Right lobe of liver (tissue), 4 donors: ENCODE measurements at regions not wholly inside any gene's neighbourhood (a gene's known extent, or its start where the extent isn't known, plus 50 kb on each side); places are given as distances from the start of the nearest gene placed in this dataset.

Source experiments
- POLR2A ChIP-seq: fragments of 450-650 bp; IDR thresholded peaks from one replicate; pipeline ENCODE4 v1.6.1; 2017; ENCODE audit warnings: antibody characterized with exemption, mild to moderate bottlenecking
- TF ChIP-seq, protein P1 (sequence below), 4 donors: fragments of 200-600 bp in 3 of 4; fragments of 450-650 bp in 1 of 4; IDR thresholded peaks; one replicate each; pipeline versions ENCODE4 v1.5.1 to v1.8.0; 2016 to 2022; ENCODE audit warnings: antibody characterized with exemption in 4 of 4, mild to moderate bottlenecking in 2 of 4
- donor health status: DM: no; HTN: no; CAD: no.
- donor health status: DM: no; HTN: no; CAD: no.
- donor health status: DM: no; HTN: yes; CAD: no.

DNA sequence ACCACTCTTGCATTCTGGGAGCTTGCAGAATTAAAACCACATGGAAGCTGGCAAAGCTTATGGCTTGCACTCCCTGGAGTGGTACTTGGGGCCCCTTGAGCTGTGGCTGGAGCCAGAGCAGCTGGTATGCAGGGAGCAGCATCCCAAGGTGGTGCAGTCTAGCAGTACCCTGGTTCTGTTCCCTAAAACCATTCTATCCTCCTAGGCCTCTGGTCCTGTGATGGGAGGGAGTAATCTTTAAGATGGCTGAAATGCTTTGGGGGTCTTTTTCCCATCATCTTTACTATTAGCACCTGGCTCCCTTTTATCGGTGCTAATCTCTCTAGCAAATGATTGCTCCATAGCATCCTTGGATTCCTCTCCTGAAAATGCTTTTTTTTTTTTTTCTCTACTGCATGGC is 56.1 kb downstream of the MAGEB17 start:
- TF ChIP-seq, protein P1, sequence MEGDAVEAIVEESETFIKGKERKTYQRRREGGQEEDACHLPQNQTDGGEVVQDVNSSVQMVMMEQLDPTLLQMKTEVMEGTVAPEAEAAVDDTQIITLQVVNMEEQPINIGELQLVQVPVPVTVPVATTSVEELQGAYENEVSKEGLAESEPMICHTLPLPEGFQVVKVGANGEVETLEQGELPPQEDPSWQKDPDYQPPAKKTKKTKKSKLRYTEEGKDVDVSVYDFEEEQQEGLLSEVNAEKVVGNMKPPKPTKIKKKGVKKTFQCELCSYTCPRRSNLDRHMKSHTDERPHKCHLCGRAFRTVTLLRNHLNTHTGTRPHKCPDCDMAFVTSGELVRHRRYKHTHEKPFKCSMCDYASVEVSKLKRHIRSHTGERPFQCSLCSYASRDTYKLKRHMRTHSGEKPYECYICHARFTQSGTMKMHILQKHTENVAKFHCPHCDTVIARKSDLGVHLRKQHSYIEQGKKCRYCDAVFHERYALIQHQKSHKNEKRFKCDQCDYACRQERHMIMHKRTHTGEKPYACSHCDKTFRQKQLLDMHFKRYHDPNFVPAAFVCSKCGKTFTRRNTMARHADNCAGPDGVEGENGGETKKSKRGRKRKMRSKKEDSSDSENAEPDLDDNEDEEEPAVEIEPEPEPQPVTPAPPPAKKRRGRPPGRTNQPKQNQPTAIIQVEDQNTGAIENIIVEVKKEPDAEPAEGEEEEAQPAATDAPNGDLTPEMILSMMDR (IDR thresholded peaks at IDR 0.05): no peak
- no peak for TF ChIP-seq POLR2A
